Esophagus muscularis mucosa (tissue), 3 donors: ENCODE measurements at regions not wholly inside any gene's neighbourhood (a gene's known extent, or its start where the extent isn't known, plus 50 kb on each side); places are given as distances from the start of the nearest gene placed in this dataset.

ENCODE experiments used
- CTCF ChIP-seq, 3 experiments: fragments of 200-600 bp in 2 of 3; fragments of 450-650 bp in 1 of 3; sonication (generic) in 2 of 3; IDR thresholded peaks; one replicate each; pipeline ENCODE4 v1.5.1; 2017 to 2019; ENCODE audit warnings: antibody characterized with exemption in 3 of 3, mild to moderate bottlenecking in 2 of 3, moderate library complexity in 1 of 3
- POLR2A ChIP-seq: fragments of 450-650 bp; IDR thresholded peaks from one replicate; pipeline ENCODE4 v1.6.1; 2017; ENCODE audit warnings: antibody characterized with exemption, moderate library complexity, mild to moderate bottlenecking, low read depth

- no peak for TF ChIP-seq CTCF (IDR thresholded peaks at IDR 0.05)
- no peak for TF ChIP-seq POLR2A
These were observed 239.7 kb downstream of the EMX2 start for GRCh38 chr10:117782276-117782675.
